GM12873 (cell line): ENCODE measurements at regions not wholly inside any gene's neighbourhood (a gene's known extent, or its start where the extent isn't known, plus 50 kb on each side); places are given as distances from the start of the nearest gene placed in this dataset.
A peak's percentile ranks its signal among the peaks of the same experiment; 100 is the strongest.

ENCODE experiments used
- CTCF ChIP-seq: IDR thresholded peaks from 2 replicates; pipeline ENCODE4 v1.5.1; 2012; ENCODE audit warnings: low read depth, mild to moderate bottlenecking, moderate library complexity, low read length, control low read depth; ENCODE audit not compliant: insufficient read depth; ENCODE audit errors: missing control alignments

DNA sequence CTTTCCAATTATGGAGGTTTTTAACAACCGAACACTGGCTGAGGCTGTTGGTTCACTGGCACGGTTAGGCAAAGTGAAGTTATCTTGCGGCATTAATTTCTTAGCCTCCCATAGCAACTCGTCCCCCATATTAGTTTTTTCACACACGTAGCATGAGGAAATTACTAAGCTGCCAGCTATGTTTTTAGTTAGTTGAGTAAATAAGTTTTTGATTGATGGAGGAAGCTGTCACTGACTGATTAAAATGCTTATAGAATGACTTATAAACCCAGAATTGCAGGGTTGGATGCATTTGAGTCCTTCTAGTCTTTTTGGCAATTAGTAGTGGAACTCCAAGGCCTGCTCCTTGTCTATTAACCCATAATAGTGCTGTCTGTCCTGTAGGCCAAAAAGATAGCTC, 97.1 kb downstream of the ALG10 start:
- no peak for TF ChIP-seq CTCF

GRCh38 chr12:34121360-34121759, 99.1 kb downstream of the ALG10 start:
- no peak for TF ChIP-seq CTCF

DNA sequence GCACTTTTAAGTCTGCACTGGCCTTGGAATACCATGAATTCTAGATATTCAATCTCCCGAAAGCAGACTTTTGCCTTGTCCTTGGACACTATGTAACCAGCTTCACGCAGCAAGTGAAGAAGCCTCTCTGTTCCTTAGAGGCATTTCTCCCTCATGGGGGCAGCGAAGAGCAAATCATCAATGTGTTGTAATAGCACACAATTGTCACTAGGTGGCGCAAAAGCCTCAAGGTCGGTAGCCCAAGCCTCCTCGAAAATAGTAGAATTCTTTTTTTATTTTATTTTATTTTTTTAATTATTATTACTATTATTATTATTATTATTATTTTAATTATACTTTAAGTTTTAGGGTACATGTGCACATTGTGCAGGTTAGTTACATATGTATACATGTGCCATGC, 100.8 kb downstream of the ALG10 start:
- peak; percentile 80 for TF ChIP-seq CTCF

DNA sequence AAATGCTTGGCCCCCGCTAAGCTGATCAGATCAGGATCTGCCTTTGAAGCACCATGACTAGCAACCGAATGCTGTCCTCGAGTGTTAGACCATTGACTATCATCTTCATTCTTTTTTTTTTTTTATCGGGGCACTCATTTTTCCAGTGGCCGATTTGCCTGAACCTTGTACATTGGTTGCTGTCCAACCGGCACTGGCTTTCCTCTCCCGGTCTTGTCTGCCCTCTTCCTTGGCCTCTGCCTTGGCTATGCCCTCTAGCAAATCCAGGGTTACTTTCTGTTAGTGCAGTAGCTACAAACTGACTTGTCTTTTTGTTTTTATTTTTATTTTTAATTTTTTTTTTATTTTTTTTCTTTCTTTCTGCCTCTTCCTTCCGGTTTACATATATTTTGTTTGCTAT, 102.3 kb downstream of the ALG10 start:
- TF ChIP-seq CTCF = no peak

DNA sequence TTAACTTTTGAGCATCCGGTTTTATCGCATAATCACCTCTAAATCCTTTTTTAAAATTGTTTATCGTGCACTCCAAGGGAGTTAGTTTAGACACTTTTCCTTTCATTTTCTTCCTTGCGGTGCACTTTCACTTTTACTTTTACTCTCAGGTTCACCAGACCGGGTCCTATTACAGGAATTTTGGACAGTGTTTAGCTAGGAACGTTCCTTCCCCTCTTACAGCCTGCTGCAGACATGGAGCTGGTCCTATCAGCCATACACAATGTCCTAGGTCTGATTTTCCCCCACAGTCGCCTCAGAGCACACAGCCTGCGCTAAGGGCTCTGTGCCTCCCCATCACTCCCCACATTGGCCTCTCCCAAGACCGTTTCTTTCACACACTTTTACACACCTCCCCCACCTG, 103.9 kb downstream of the ALG10 start:
- no peak for TF ChIP-seq CTCF

- no peak for TF ChIP-seq CTCF
These were observed 104.5 kb downstream of the ALG10 start for GRCh38 chr12:34126805-34127204.

GRCh38 chr12:34142430-34142829, 120.1 kb downstream of the ALG10 start:
- TF ChIP-seq CTCF = no peak
